OCI-LY7 (cell line): ENCODE measurements at regions not wholly inside any gene's neighbourhood (a gene's known extent, or its start where the extent isn't known, plus 50 kb on each side); places are given as distances from the start of the nearest gene placed in this dataset.

Source experiments
- EZH2phosphoT487 ChIP-seq: fragments of 200-600 bp; sonication (generic); IDR thresholded peaks from 2 replicates; pipeline ENCODE4 v1.6.1; 2018; ENCODE audit warnings: low read depth, borderline replicate concordance, mild to moderate bottlenecking, mixed run types, antibody characterized with exemption, low read length, moderate library complexity, mixed read lengths
- TF ChIP-seq, protein P1 (sequence below): fragments of 200-600 bp; sonication (generic); conservative IDR thresholded peaks from 2 replicates; pipeline ENCODE4 v1.5.1; 2014; ENCODE audit warnings: mild to moderate bottlenecking, antibody characterized with exemption, low read length, moderate library complexity, mixed read lengths

DNA sequence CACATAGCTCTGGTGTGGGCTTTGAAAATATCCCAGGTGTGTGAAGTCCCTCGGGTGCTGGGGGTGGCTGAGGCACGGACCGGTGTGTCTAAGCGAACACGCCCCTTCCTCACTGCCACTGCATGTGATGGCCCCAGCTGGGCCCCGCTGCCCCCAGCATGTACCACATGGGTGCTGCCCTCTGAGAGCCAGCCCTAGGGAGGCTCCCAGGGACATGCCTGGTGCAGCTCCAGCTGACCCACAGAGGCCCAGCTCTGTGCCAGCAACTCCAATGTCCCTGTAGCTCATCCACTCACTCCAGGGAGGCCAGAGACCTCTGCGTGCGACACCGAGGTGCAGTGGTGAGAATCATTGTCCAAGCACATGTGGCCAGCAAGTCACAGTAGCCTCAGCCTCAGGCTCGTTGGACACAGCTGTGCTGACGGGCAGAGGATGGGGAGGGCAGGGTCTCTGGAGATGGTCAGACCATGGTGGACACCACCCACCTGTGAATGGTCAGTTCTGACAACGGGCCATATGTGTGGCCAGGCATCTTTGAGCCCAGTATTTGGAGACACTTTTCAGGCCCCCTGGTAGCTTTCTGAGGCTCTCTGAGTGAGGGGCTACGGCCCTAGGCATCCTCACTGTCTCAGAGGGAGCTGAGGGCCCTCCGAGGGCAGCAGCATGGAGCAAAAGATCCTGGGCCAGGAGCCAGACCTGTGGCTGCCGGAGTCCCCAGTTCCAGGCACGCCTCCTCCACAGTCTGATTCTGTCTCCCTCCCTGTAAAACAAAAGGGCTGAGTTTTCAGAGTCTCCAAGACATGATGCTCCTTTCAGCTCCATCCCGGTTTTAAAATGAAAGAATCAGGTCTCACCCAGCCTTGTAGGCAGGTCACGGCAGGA lies 220.7 kb downstream of the NDUFA10 start:
- TF ChIP-seq, protein P1, sequence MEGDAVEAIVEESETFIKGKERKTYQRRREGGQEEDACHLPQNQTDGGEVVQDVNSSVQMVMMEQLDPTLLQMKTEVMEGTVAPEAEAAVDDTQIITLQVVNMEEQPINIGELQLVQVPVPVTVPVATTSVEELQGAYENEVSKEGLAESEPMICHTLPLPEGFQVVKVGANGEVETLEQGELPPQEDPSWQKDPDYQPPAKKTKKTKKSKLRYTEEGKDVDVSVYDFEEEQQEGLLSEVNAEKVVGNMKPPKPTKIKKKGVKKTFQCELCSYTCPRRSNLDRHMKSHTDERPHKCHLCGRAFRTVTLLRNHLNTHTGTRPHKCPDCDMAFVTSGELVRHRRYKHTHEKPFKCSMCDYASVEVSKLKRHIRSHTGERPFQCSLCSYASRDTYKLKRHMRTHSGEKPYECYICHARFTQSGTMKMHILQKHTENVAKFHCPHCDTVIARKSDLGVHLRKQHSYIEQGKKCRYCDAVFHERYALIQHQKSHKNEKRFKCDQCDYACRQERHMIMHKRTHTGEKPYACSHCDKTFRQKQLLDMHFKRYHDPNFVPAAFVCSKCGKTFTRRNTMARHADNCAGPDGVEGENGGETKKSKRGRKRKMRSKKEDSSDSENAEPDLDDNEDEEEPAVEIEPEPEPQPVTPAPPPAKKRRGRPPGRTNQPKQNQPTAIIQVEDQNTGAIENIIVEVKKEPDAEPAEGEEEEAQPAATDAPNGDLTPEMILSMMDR = no peak
- no peak for TF ChIP-seq EZH2phosphoT487
